T-helper 2 cell treated with Interferon-gamma antibody and Interleukin-4, amounts not matched to agents 5 μg/mL and 100 μg/mL, for 36 hours (primary cell): ENCODE measurements at regions not wholly inside any gene's neighbourhood (a gene's known extent, or its start where the extent isn't known, plus 50 kb on each side); places are given as distances from the start of the nearest gene placed in this dataset.
A peak's percentile ranks its signal among the peaks of the same experiment; 100 is the strongest.
"Not testable (repeated sequence)": the region's sequence is repeated elsewhere in the genome, so short reads cannot be mapped to it uniquely, and the experiment has no call there.

Source experiments
- DNase-seq: peaks from one replicate; pipeline ENCODE4 v3.0.0; 2021; ENCODE audit warnings: low spot score
- H3K27ac Mint-ChIP-seq: one replicate; pipeline ENCODE4 v1.8.0; 2021; ENCODE audit warnings: mild to moderate bottlenecking, mixed read lengths
- H3K27me3 Mint-ChIP-seq: one replicate; pipeline ENCODE4 v1.8.0; 2021; ENCODE audit warnings: low read depth, mixed read lengths
- H3K36me3 Mint-ChIP-seq: one replicate; pipeline ENCODE4 v1.8.0; 2021; ENCODE audit warnings: low read depth, mixed read lengths
- H3K4me1 Mint-ChIP-seq: one replicate; pipeline ENCODE4 v1.8.0; 2021; ENCODE audit warnings: low read depth, mixed read lengths
- H3K4me3 Mint-ChIP-seq: one replicate; pipeline ENCODE4 v1.8.0; 2022; ENCODE audit warnings: mild to moderate bottlenecking, moderate library complexity, mixed read lengths
- H3K9me3 Mint-ChIP-seq: one replicate; pipeline ENCODE4 v1.8.0; 2021; ENCODE audit warnings: mixed read lengths

- H3K27me3 Mint-ChIP-seq, result peaks cover 26% of the 10 kb centered on the region
- peak overlapping the region; percentile 1 for H3K4me3 Mint-ChIP-seq
- no peak for DNase-seq
- H3K9me3 Mint-ChIP-seq, result no peaks in the 10 kb centered on the region
- H3K4me1 Mint-ChIP-seq, result no peaks in the 10 kb centered on the region
- no peak overlapping the region for H3K27ac Mint-ChIP-seq
- no peaks in the 10 kb centered on the region for H3K36me3 Mint-ChIP-seq
Measured at GRCh38 chr7:142654398-142654797, 94.9 kb upstream of the PRSS1 start.

GRCh38 chr7:142647749-142648148 is 101.5 kb upstream of the PRSS1 start:
- Mint-ChIP-seq H3K9me3 (no peaks in the 10 kb centered on the region), H3K4me1 (peaks cover 5% of the 10 kb centered on the region), H3K36me3 (no peaks in the 10 kb centered on the region), H3K27me3 (peaks cover 34% of the 10 kb centered on the region), H3K27ac (no peak overlapping the region), H3K4me3 (no peak overlapping the region)
- no peak for DNase-seq

GRCh38 chr7:142646386-142647140 is 102.7 kb upstream of the PRSS1 start:
- Mint-ChIP-seq H3K4me1 (peaks cover 5% of the 10 kb centered on the region), H3K9me3 (no peaks in the 10 kb centered on the region), H3K36me3 (no peaks in the 10 kb centered on the region), H3K27me3 (peaks cover 34% of the 10 kb centered on the region), H3K27ac (no peak overlapping the region), H3K4me3 (peak overlapping the region; percentile 50)
- no peak for DNase-seq

GRCh38 chr7:142645777-142646176 is 103.5 kb upstream of the PRSS1 start:
- Mint-ChIP-seq H3K27me3 (peaks cover 28% of the 10 kb centered on the region), H3K36me3 (no peaks in the 10 kb centered on the region), H3K27ac (no peak overlapping the region), H3K4me3 (peak overlapping the region; percentile 50), H3K9me3 (no peaks in the 10 kb centered on the region), H3K4me1 (peaks cover 5% of the 10 kb centered on the region)
- no peak for DNase-seq

GRCh38 chr7:142642316-142642715 is 107.0 kb upstream of the PRSS1 start:
- H3K9me3 Mint-ChIP-seq, result no peaks in the 10 kb centered on the region
- H3K4me1 Mint-ChIP-seq, result peaks cover 11% of the 10 kb centered on the region
- peak overlapping the region; percentile 26 for H3K4me3 Mint-ChIP-seq
- no peak overlapping the region for H3K27ac Mint-ChIP-seq
- no peak for DNase-seq
- no peaks in the 10 kb centered on the region for H3K36me3 Mint-ChIP-seq
- peaks cover 22% of the 10 kb centered on the region for H3K27me3 Mint-ChIP-seq

- Mint-ChIP-seq H3K27me3 (peaks cover 21% of the 10 kb centered on the region), H3K4me1 (peaks cover 13% of the 10 kb centered on the region)
- H3K4me3 Mint-ChIP-seq, H3K27ac Mint-ChIP-seq, H3K36me3 Mint-ChIP-seq, DNase-seq, H3K9me3 Mint-ChIP-seq: not testable (repeated sequence)
Measured at GRCh38 chr7:142641252-142641651, 108.0 kb upstream of the PRSS1 start.

GRCh38 chr7:142638581-142638980 is 110.7 kb upstream of the PRSS1 start:
- Mint-ChIP-seq H3K9me3 (no peaks in the 10 kb centered on the region), H3K4me3 (no peak overlapping the region), H3K36me3 (no peaks in the 10 kb centered on the region), H3K27ac (no peak overlapping the region), H3K27me3 (peaks cover 10% of the 10 kb centered on the region), H3K4me1 (peaks cover 10% of the 10 kb centered on the region)
- DNase-seq, result no peak

GRCh38 chr7:142637240-142637639 is 112.0 kb upstream of the PRSS1 start:
- peak overlapping the region; percentile 95 for H3K27ac Mint-ChIP-seq
- H3K9me3 Mint-ChIP-seq, result no peaks in the 10 kb centered on the region
- no peak for DNase-seq
- peaks cover 14% of the 10 kb centered on the region for H3K4me1 Mint-ChIP-seq
- peak overlapping the region; percentile 89 for H3K4me3 Mint-ChIP-seq
- H3K36me3 Mint-ChIP-seq, result no peaks in the 10 kb centered on the region
- peaks cover 4% of the 10 kb centered on the region for H3K27me3 Mint-ChIP-seq

GRCh38 chr7:142636751-142637150 is 112.5 kb upstream of the PRSS1 start:
- peaks cover 3% of the 10 kb centered on the region for H3K27me3 Mint-ChIP-seq
- peaks cover 14% of the 10 kb centered on the region for H3K4me1 Mint-ChIP-seq
- peak overlapping the region; percentile 95 for H3K27ac Mint-ChIP-seq
- no peaks in the 10 kb centered on the region for H3K9me3 Mint-ChIP-seq
- peak; percentile 19 for DNase-seq
- peak overlapping the region; percentile 89 for H3K4me3 Mint-ChIP-seq
- H3K36me3 Mint-ChIP-seq, result no peaks in the 10 kb centered on the region

GRCh38 chr7:142636107-142636506 is 113.2 kb upstream of the PRSS1 start:
- peak overlapping the region; percentile 45 for H3K27ac Mint-ChIP-seq
- not testable (repeated sequence) for H3K4me3 Mint-ChIP-seq, DNase-seq, H3K36me3 Mint-ChIP-seq, H3K9me3 Mint-ChIP-seq, H3K27me3 Mint-ChIP-seq
- H3K4me1 Mint-ChIP-seq, result peaks cover 14% of the 10 kb centered on the region

GRCh38 chr7:142632271-142633134 is 116.8 kb upstream of the PRSS1 start:
- H3K27me3 Mint-ChIP-seq, result peaks cover 10% of the 10 kb centered on the region
- H3K9me3 Mint-ChIP-seq, result no peaks in the 10 kb centered on the region
- H3K36me3 Mint-ChIP-seq, result no peaks in the 10 kb centered on the region
- no peak overlapping the region for H3K4me3 Mint-ChIP-seq
- no peak overlapping the region for H3K27ac Mint-ChIP-seq
- peak; percentile 36 for DNase-seq
- H3K4me1 Mint-ChIP-seq, result peaks cover 8% of the 10 kb centered on the region

- H3K4me3 Mint-ChIP-seq, result no peak overlapping the region
- no peaks in the 10 kb centered on the region for H3K9me3 Mint-ChIP-seq
- no peaks in the 10 kb centered on the region for H3K36me3 Mint-ChIP-seq
- H3K4me1 Mint-ChIP-seq, result peaks cover 9% of the 10 kb centered on the region
- no peak overlapping the region for H3K27ac Mint-ChIP-seq
- peaks cover 10% of the 10 kb centered on the region for H3K27me3 Mint-ChIP-seq
- no peak for DNase-seq
Measured at GRCh38 chr7:142629588-142630260, 119.5 kb upstream of the PRSS1 start.

GRCh38 chr7:142628945-142629344 is 120.3 kb upstream of the PRSS1 start:
- Mint-ChIP-seq H3K36me3 (no peaks in the 10 kb centered on the region), H3K9me3 (no peaks in the 10 kb centered on the region), H3K4me3 (no peak overlapping the region), H3K27ac (no peak overlapping the region), H3K4me1 (peaks cover 9% of the 10 kb centered on the region), H3K27me3 (peaks cover 10% of the 10 kb centered on the region)
- no peak for DNase-seq

GRCh38 chr7:142627223-142627622 is 122.0 kb upstream of the PRSS1 start:
- H3K27me3 Mint-ChIP-seq, result peaks cover 12% of the 10 kb centered on the region
- not testable (repeated sequence) for H3K27ac Mint-ChIP-seq, DNase-seq, H3K9me3 Mint-ChIP-seq, H3K4me1 Mint-ChIP-seq, H3K36me3 Mint-ChIP-seq
- peak overlapping the region; percentile 84 for H3K4me3 Mint-ChIP-seq
